Stomach (tissue), 8 donors: ENCODE measurements at regions not wholly inside any gene's neighbourhood (a gene's known extent, or its start where the extent isn't known, plus 50 kb on each side); places are given as distances from the start of the nearest gene placed in this dataset.

Experiments used
- DNase-seq, 2 donors: peaks; one replicate each; pipeline versions ENCODE4 v3.0.0 to v3.0.0-alpha.2; 2013 to 2019
- H3K27ac ChIP-seq, 5 donors: fragments of 200-600 bp in 4 of 5; sonication (generic) in 4 of 5; one replicate each; pipeline ENCODE4 v1.5.1; 2013 to 2019; ENCODE audit warnings: mild to moderate bottlenecking in 1 of 5, moderate library complexity in 1 of 5
- H3K27me3 ChIP-seq, 3 donors: fragments of 200-600 bp; sonication (generic); one replicate each; pipeline ENCODE4 v1.5.1; 2017 to 2019; ENCODE audit warnings: mixed run types in 1 of 3
- H3K36me3 ChIP-seq, 4 donors: fragments of 200-600 bp; sonication (generic); 1 replicate in 3 of 4; 2 replicates in 1 of 4; pipeline ENCODE4 v1.5.1; 2016 to 2019
- H3K4me1 ChIP-seq, 4 donors: fragments of 200-600 bp; sonication (generic); one replicate each; pipeline ENCODE4 v1.5.1; 2016 to 2019
- H3K4me3 ChIP-seq, 4 donors: fragments of 200-600 bp; sonication (generic) in 3 of 4; one replicate each; pipeline ENCODE4 v1.5.1; 2016 to 2019; ENCODE audit warnings: mild to moderate bottlenecking in 1 of 4
- H3K9me3 ChIP-seq, 4 donors: fragments of 200-600 bp; sonication (generic); one replicate each; pipeline ENCODE4 v1.5.1; 2016 to 2019
- EP300 ChIP-seq: sonication (generic); formaldehyde crosslinking; IDR thresholded peaks from one replicate; pipeline ENCODE4 v1.6.1; 2017; ENCODE audit warnings: antibody characterized with exemption
- POLR2A ChIP-seq, 4 donors: fragments of 450-650 bp; IDR thresholded peaks; one replicate each; pipeline ENCODE4 v1.6.1; 2016; ENCODE audit warnings: antibody characterized with exemption in 4 of 4, control low read depth in 2 of 4, mild to moderate bottlenecking in 1 of 4, moderate library complexity in 1 of 4
- POLR2AphosphoS5 ChIP-seq, 3 donors: sonication (generic); formaldehyde crosslinking; IDR thresholded peaks; one replicate each; pipeline ENCODE4 v1.6.1; 2016; ENCODE audit warnings: antibody characterized with exemption in 3 of 3
- WGBS, 5 donors: extraction: QIAGEN DNeasy Blood & Tissue Kit in 3 of 5; methylation state at CpG; one replicate each; pipeline versions ENCODE4 v1.1.5 to v1.1.7; 2013 to 2018; 5-methylcytosine and 5-hydroxymethylcytosine counted together
- intact Hi-C: fragments of 100-400 bp; cut with DNase I; formaldehyde crosslinking; loops from one replicate; pipeline ENCODE4 v1.15.1; 2023; ENCODE audit warnings: low total_unique reads
- TF ChIP-seq, protein P1 (sequence below), 7 experiments: fragments of 450-650 bp in 4 of 7; fragments of 200-600 bp in 3 of 7; sonication (generic) in 3 of 7; IDR thresholded peaks; one replicate each; pipeline ENCODE4 v1.5.1; 2016 to 2019; ENCODE audit warnings: antibody characterized with exemption in 7 of 7, control low read depth in 2 of 7, mild to moderate bottlenecking in 1 of 7
- donor health status: healthy with polysubstance abuse.
- donor health status: Bipolar disorder and iron deficiency.
- donor health status: healthy.

DNA sequence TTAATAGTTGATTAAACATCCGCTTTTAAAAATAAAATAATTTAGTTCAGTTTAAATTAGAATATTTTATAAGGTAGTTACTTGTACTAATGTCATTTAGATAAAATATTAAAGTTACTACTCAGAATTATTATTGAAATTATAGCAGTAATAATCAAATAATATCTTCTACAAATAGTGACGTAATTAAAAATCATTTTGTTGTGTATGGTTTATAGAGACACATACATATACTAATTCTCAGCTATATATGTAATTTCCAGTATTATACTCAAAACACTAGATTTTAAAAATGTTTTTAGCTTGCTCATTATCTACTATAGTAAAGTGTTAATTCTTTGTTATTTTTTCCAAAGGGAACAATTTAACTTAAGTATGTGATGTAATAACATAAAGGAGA, 435.2 kb upstream of the MANEA start:
- Histone ChIP-seq H3K27me3 (no peaks in the 10 kb centered on the region), H3K9me3 (no peaks in the 10 kb centered on the region), H3K27ac (no peak overlapping the region), H3K4me3 (no peak overlapping the region), H3K36me3 (no peaks in the 10 kb centered on the region), H3K4me1 (no peaks in the 10 kb centered on the region)
- WGBS, 5 donors: 82 to 91% (median 89%) methylated on average over 2 of the region's 2 CpGs
- no peak for DNase-seq
- intact Hi-C loops: no loop called here
- no peak for TF ChIP-seq POLR2A (IDR thresholded peaks at IDR 0.05)
- TF ChIP-seq POLR2AphosphoS5 (IDR thresholded peaks at IDR 0.05): no peak
- TF ChIP-seq, protein P1, sequence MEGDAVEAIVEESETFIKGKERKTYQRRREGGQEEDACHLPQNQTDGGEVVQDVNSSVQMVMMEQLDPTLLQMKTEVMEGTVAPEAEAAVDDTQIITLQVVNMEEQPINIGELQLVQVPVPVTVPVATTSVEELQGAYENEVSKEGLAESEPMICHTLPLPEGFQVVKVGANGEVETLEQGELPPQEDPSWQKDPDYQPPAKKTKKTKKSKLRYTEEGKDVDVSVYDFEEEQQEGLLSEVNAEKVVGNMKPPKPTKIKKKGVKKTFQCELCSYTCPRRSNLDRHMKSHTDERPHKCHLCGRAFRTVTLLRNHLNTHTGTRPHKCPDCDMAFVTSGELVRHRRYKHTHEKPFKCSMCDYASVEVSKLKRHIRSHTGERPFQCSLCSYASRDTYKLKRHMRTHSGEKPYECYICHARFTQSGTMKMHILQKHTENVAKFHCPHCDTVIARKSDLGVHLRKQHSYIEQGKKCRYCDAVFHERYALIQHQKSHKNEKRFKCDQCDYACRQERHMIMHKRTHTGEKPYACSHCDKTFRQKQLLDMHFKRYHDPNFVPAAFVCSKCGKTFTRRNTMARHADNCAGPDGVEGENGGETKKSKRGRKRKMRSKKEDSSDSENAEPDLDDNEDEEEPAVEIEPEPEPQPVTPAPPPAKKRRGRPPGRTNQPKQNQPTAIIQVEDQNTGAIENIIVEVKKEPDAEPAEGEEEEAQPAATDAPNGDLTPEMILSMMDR (IDR thresholded peaks at IDR 0.05): no peak
- no peak for TF ChIP-seq EP300

DNA sequence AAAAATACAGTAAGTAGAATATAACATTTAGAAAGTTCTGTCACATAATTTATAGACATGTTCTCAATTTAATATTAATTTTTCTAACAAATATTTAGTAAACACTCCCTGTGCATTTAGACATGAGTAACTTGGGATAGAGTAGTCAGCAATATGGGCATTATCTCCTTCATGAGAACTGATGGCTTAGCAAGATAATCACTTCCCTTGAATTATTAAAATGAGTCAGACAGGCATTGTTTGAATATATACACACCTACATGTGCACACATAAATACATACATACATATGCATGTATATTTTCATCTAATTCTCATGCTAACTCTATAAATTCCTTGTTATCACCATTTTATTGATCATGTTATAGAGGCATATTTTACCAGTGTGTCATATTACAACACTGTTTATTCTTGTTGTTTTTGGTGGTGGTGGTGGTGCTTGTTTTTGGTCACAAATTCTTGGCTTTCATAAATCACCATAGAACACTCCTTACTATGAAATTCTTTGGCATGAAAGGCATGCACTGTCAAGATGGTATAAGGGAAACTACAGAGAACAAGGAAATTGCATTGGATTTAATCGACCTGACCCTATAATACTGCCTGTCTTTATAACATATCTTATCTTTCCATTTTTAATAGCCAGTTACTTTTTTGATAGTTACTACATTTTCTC, 434.5 kb upstream of the MANEA start:
- TF ChIP-seq POLR2AphosphoS5 (IDR thresholded peaks at IDR 0.05) (no peak), EP300 (no peak), POLR2A (IDR thresholded peaks at IDR 0.05) (no peak)
- TF ChIP-seq, protein P1 (IDR thresholded peaks at IDR 0.05): no peak
- no peak overlapping the region for H3K27ac ChIP-seq
- intact Hi-C loops: no loop called here
- no peak overlapping the region for H3K4me3 ChIP-seq
- no peaks in the 10 kb centered on the region for H3K9me3 ChIP-seq
- DNase-seq: no peak
- H3K4me1 ChIP-seq: no peaks in the 10 kb centered on the region
- 69 to 83% (median 74%) methylated on average over 1 of the region's 1 CpG for WGBS, 5 donors
- no peaks in the 10 kb centered on the region for H3K36me3 ChIP-seq
- no peaks in the 10 kb centered on the region for H3K27me3 ChIP-seq

DNA sequence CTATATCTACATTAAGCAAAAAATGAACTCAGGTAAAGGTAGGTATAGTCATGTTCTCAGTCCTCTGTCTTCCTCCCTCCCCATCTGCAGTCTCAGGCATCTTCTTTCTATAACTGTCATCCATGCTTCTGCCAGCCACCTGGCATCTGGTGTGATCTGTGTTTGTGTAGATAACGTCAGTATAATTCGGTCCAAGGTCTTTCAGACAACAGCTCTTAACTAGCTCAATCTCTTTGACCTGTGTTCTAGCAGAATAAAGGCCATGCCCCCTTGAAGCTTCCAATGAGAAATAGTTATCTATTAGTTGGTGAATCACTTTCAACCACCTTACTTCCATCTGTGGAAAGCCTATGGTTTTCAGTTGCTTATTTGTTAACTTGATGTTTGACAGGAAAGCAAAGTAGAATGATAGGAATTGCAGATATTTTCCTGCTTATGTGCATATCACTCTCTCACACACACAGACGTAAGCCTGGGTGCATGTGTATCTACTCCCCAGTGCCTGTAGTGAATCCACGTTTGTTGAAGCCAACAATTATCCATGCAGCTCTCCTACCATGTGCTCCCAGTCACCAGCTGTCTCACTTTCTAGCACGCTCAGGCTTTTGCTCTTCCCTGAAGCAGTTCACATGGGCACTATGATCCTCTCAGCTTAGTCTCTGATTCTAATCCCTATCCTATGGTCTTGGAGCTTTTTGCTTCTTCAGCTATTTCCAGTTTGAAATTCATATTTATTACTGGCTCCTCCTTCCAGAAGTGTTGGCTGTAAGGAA, 433.7 kb upstream of the MANEA start:
- TF ChIP-seq, protein P1 (IDR thresholded peaks at IDR 0.05): no peak
- no peak for TF ChIP-seq EP300
- TF ChIP-seq POLR2A (IDR thresholded peaks at IDR 0.05): no peak
- TF ChIP-seq POLR2AphosphoS5 (IDR thresholded peaks at IDR 0.05): no peak
- no peak for DNase-seq
- Histone ChIP-seq H3K9me3 (no peaks in the 10 kb centered on the region), H3K4me3 (no peak overlapping the region), H3K27me3 (no peaks in the 10 kb centered on the region), H3K36me3 (no peaks in the 10 kb centered on the region), H3K4me1 (no peaks in the 10 kb centered on the region), H3K27ac (no peak overlapping the region)
- WGBS, 5 donors: 37 to 57% (median 49%) methylated on average over 5 of the region's 5 CpGs
- intact Hi-C loops: no loop called here

DNA sequence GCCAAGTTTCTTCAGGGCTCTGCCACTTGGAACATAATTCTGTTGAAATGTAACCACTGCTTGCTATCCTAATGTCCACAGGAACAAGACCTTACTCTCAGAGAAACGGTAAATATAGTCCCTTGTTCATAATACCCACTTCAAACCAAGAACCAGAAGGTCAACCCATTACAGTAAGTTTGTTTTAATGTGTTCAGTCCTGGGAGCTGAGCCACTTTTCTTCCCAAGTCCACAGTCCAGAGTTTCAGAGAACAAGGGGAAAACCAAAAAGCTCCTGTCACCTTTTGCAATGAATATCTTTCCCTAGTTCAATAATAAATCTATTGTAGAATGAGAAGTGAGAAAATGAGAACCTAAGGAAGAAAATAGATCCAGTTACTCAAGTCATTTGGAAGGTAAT, 431.9 kb upstream of the MANEA start:
- Histone ChIP-seq H3K36me3 (no peaks in the 10 kb centered on the region), H3K27me3 (no peaks in the 10 kb centered on the region), H3K27ac (no peak overlapping the region), H3K9me3 (no peaks in the 10 kb centered on the region), H3K4me3 (no peak overlapping the region), H3K4me1 (no peaks in the 10 kb centered on the region)
- WGBS, 5 donors: 19 to 37% (median 27%) methylated on average over 1 of the region's 1 CpG
- TF ChIP-seq POLR2AphosphoS5 (IDR thresholded peaks at IDR 0.05) (no peak), POLR2A (IDR thresholded peaks at IDR 0.05) (no peak), EP300 (no peak)
- TF ChIP-seq, protein P1 (IDR thresholded peaks at IDR 0.05): no peak
- no peak for DNase-seq
- intact Hi-C loops: no loop called here
